ENCODE measurements at regions not wholly inside any gene's neighbourhood (a gene's known extent, or its start where the extent isn't known, plus 50 kb on each side); places are given as distances from the start of the nearest gene placed in this dataset.
"Not testable (repeated sequence)": the region's sequence is repeated elsewhere in the genome, so short reads cannot be mapped to it uniquely, and the experiment has no call there.

DNA sequence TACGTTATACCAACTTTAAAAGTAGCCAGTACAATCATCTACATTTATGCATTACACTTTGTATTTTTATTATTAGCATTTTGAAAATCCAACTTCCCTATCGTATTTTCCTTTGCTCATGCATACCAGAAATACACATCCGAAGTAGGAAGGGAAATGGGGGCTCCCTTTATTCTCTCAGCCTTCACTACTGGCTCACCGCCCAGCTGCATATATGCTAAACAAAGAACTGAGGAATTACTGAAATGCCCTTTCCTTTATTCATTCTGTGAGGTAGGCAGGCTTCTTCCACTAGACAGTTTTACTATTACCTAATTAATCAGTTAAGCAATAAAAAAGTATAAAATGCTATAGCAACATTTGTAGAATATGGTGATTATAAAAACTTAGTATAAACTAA lies 291.6 kb downstream of the KLF12 start:
- no peak for DNase-seq (ENCODE audit: low read depth)

DNA sequence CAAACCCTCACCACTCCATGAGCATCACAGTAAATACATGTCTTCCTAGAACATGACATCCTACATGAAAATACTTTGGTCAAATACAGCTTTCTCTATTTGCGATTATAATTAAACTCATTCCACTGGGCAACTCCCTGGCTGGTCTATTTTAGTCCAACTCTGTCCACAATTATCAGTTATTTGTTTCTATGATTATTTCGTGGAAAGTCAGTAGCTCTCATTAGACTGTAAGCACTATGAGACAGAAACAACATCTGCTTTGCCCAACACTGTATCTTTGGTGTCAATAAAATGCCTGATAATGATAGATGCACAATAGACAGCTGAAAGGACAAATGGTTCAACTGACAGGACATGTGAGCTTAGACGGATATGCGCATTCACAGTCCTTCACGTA lies 292.0 kb downstream of the KLF12 start:
- no peak for DNase-seq (ENCODE audit: low read depth)

- DNase-seq (ENCODE audit: low read depth) = no peak
Observed at GRCh38 chr13:73837147-73837546, 297.1 kb downstream of the KLF12 start.

DNA sequence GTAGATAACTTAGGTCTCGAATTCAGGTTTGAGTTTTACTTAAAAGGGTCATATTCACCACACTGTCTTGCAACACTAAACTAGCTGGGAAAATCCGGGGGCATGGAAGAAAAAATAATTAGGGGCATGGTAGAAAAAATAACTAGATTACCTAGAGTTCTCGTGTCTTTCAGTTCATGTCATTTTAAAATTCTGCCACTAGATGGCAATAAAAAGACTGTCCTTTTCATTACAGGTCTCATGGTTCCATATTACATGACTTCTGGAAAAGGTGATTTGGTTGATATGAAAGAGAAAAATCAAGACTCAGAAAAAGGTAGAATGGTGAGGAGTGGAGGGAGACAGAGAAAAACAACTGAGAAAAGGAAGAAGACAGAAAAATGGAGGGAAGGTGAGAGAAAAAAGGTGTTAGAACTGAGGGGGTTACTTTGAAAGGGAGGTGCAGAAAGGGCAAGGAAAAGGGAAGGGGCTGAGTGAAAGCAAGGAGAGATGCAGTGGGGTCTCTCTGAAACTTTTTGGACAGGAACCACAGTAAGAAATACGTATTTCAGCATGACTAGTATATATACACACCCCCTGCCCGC lies 299.0 kb downstream of the KLF12 start:
- DNase-seq (ENCODE audit: low read depth) = no peak

GRCh38 chr13:73833325-73834070 lies 300.7 kb downstream of the KLF12 start:
- no peak for DNase-seq (ENCODE audit: low read depth)

DNA sequence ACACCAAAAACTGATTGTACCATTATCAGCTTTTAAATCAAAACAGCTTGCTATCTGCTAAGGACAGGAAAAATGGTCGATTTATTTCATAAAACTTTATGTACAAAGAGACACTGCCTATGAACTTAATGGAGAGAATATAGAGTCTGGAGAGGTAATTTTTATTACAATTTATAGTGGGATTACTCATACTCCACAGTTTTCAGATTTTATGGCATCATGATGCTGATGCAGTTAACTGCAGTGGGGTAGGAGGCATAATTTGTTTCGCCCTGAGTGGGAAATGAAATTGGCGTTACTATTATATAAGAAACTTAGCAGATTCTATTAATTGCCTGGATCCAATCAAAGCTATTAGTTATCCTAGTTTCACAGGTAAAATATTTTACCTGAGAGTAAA lies 301.4 kb downstream of the KLF12 start:
- no peak for DNase-seq (ENCODE audit: low read depth)

DNA sequence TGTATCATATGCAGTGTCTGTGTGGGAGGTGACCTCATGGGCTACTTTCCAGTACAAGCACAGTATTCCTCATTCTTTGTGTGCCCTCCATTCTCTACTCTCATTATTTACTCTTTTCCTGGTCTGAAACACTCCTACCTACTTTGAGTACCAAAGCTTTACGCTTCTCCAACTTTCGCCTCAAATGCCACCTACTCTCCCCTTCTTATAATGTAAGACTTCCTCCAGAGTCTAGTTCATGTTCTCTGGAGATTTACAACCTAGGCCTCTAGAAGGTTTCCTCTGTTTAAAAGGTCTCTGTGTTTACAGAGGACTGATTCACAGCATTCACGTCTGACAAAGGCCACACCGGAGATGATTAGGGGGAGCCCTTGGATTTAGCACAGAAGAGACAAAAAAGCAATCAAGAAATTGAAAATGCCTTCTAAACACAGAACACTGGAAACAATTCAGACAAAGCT lies 302.0 kb downstream of the KLF12 start:
- no peak for DNase-seq (ENCODE audit: low read depth)

DNA sequence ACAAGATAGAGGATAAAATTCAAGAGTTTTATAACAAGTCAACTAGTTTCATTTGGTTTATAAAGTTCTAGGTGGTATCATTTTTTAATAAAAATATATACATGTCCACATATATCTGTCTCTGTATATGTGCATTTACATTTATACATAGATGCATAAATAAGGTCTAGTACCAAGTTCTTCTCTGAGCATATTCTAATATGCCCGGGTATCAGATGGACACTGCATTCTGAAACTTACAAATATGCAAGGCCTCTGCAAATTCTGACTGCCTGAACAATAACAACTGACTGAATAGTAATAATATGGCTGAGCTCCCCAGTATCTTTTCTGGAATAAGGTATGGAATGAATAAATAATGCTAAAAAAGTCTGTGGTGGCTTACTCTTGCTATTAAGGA lies 304.8 kb downstream of the KLF12 start:
- no peak for DNase-seq (ENCODE audit: low read depth)

DNA sequence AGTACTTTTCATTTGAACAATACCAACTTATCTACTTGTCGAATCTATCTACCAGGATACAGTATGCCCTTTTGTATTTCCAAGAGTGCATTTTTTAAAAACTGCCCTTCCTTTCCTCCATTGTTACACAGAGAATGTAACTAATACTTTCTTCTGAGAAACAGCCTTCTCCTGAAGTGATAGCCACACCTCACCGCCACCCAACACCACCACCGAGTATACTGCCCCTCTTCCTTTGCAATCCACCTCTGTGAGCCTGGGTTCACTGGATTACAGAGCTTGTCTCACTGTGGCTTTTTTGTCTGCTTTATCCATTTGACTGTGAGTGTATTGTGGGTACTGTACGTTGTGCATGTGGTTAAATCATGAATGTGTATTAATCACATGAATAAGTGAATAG lies 305.4 kb downstream of the KLF12 start:
- no peak for DNase-seq (ENCODE audit: low read depth)

DNA sequence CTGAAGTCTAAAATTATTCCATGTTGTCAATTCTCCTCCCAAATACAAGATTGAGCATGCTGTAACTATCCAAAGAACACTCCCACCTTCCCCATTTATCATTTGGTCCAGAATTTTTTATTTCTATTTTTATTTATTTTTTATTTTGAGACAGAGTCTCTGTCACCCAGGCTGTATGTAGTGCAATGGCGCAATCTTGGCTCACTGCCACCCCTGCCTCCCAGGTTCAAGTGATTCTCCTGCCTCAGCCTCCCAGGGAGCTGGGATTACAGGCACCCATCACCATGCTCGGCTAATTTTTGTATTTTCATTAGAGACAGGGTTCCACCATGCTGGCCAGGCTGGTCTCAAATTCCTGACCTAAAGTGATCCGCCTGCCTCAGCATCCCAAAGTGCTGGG lies 306.8 kb downstream of the KLF12 start:
- DNase-seq (ENCODE audit: low read depth) = no peak

DNA sequence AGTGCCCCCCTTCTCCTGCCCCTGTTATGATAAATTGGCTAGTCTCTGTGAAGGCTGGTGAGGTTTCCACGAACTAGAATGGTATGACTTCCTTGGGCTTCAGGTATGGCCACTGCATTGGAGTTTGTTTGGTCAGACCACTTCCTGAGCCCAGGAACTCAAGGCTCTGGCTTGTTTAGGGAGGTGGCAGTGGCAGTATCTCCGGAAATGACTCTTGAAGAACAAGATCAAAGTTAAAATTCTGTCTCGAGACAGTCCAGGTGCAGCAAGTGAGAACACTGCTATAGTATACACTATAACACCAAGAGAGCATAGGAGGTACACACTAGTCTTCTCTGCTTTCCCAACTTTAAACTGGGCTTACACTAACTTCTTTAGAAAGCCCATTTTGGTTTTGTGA lies 309.1 kb downstream of the KLF12 start:
- no peak for DNase-seq (ENCODE audit: low read depth)

GRCh38 chr13:73822668-73823592 lies 311.3 kb downstream of the KLF12 start:
- DNase-seq (ENCODE audit: low read depth) = no peak

- no peak for DNase-seq (ENCODE audit: low read depth)
Observed at GRCh38 chr13:73820688-73821087, 313.5 kb downstream of the KLF12 start.

- no peak for DNase-seq (ENCODE audit: low read depth)
Observed at GRCh38 chr13:73820285-73820684, 313.9 kb downstream of the KLF12 start.

DNA sequence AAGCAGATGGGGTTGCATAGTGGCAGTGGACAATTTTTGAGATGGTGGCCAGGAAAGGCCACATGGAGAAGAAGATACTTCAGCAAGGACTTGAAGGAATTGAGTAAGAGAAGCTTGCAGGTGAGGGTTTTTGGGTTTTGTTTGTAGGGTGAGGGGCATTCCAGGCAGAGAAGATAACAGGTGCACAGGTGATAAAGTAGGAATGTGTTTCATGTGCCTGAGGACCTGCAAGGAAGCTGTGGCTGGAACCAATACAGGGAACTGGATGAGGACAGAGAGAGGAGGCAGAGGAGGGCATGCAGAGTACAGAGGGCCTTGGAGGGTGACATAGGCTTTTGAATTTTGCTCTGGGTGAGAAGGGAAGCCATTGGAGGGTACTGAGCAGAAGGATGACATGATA lies 314.5 kb downstream of the KLF12 start:
- DNase-seq (ENCODE audit: low read depth) = no peak

GRCh38 chr13:73816702-73817101 lies 317.5 kb downstream of the KLF12 start:
- DNase-seq (ENCODE audit: low read depth) = no peak

GRCh38 chr13:73815796-73816195 lies 318.4 kb downstream of the KLF12 start:
- DNase-seq (ENCODE audit: low read depth) = no peak

DNA sequence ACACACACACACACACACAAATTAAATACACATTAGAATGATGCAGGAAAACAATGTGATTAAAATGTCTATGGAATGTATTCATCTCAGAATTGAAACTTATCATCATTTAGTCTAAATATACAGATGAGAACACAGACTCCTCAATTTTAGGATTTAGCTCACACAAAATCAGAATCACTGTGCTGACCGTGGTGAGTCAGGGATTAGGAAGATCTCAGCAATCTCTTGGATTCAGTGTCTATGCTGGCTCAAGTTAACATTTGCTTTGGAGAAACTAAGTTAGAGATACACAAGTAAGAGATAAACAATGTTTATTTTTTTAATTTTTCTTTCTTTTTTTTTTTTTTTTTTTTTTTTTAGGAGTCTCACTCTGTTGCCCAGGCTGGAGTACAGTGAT lies 323.6 kb downstream of the KLF12 start:
- no peak for DNase-seq (ENCODE audit: low read depth)

- no peak for DNase-seq (ENCODE audit: low read depth)
Observed at GRCh38 chr13:73809561-73809960, 324.6 kb downstream of the KLF12 start.

- DNase-seq (ENCODE audit: low read depth) = no peak
Observed at GRCh38 chr13:73808318-73808717, 325.9 kb downstream of the KLF12 start.

DNA sequence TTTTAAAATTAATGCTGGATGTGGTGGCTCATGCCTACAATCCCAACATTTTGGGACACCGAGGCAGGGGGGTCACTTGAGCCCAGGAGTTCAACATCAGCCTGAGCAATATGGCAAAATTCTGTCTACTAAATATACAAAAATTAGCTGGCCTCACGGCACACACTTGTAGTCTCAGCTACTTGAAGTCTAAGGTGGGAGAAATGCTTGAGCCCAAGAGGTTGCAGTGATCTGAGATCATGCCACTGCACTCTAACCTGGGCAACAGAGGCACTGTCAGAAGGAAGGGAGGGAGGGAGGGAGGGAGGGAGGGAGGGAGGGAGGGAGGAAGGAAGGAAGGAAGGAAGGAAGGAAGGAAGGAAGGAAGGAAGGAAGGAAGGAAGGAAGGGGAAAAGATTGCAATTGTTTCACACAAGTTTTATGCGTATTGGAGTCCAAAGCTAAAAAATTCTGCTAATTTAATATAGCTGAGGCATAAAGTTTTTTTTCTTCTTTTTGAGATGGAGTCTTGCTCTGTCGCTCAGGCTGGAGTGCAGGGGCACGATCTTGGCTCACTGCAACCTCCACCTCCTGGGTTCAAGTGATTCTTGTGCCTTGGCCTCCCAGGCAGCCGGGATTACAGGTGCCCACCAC lies 328.8 kb downstream of the KLF12 start:
- DNase-seq (ENCODE audit: low read depth) = not testable (repeated sequence)

- DNase-seq (ENCODE audit: low read depth) = no peak
Observed at GRCh38 chr13:73803997-73804396, 330.2 kb downstream of the KLF12 start.
